ENCODE measurements at regions not wholly inside any gene's neighbourhood (a gene's known extent, or its start where the extent isn't known, plus 50 kb on each side); places are given as distances from the start of the nearest gene placed in this dataset.

DNA sequence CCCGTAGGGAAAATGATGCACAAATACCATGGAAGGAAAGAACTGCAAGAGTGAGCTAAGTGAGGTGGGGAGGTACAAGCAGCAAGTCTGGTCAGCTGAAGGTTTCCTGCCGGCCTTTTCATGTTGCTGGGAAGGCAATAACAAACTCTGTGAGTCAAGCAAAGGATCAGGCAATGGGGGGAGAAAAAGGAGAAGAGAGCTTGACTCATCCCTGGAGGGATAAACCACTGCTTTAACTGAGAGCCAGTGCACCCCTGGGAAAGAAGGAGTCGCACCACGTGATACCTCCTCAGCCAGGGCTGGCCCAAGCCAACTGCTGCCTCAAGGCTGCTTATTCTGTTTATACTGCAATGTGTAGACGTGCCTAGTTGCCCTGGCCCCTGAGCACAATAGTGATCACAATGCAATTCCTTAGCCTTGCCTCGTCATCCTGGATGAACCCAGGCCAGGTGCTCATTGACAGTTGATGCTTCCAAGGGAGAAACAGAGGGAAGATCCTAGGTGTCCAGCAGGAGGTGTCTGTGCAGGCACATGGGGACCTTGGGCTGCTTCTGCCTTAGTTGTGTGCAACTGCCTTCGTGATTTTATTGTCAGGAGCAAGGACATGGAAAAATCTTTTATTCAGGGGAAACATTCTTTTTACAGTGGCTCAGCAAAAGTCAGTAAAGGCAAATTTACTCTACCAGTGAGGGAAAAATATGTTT is 203.0 kb upstream of the TUT7 start:
- peak; percentile 97 for DNase-seq

DNA sequence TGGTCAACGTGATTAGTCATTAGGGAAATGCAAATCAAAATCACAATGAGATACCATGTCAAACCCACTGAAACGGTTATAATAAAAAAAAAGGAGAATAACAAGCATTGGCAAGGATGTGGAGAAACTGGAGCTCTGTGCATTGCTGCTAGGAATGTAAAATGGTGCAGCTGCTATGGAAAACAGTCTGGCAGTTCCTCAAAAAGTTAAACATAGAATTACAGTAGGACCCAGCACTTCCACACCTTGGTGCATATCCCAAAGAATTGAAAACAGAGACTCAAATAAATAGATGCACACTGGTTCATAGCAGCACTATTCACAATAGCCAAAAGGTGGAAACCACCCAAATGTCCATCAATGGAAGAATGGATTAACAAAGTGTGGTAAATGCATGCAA is 201.5 kb upstream of the TUT7 start:
- no peak for DNase-seq

DNA sequence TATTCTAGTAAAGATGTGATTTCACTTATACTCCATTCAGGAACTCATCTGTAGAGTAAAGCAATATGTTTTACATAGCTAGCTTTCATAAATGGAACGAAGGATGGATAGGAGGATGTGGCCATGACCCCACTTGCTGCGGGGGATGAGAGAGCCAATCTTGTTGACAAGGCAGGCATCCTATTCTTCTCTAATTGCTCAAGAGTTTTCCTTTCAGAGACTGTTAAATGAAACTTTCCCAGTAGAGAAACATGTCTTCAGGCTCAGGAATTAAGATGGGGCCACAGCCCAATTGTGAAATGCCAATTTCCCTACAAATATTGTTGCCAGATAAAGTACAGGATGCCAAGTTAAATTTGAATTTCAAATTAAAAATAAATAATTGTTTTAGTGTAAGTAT is 196.2 kb upstream of the TUT7 start:
- DNase-seq = peak; percentile 25

DNA sequence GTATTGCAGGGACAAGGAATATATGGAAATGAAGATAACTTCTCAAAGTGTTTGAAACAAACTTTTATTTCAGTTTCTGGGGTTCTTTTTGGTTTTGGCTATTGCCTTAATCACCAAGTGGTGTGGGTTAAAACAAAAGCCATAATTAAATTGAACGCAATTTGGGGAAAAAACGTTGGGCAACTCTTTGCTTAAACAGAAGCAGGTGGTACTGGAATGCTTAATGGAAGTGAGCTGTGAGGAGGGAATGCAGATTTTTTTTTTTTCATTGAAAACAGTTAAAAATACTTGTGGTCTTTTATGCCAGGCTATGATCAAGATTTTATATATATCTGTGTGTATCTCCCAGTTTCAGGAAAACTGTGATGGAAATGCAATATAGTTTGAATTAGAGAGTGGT is 195.7 kb upstream of the TUT7 start:
- DNase-seq = peak; percentile 69

DNA sequence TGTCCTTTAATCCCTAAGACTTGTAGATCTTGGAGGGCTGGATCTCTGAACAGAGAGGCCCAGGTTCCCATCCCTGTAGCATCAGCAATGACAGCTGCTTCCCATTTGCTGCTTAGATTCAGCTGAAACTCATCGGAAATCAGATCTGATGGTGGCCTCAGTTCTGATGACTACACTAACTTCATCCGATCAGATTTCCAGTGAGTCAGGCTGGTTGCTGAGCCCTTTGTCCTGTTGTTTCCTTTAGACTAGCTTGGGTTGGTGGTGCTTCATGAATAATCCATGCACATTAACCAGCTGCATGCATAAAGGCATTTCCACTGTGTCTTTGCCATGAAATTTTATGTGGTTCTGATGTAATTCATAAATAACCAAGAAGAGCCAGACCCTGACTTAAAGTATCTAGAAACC is 195.2 kb upstream of the TUT7 start:
- DNase-seq = peak; percentile 98

DNA sequence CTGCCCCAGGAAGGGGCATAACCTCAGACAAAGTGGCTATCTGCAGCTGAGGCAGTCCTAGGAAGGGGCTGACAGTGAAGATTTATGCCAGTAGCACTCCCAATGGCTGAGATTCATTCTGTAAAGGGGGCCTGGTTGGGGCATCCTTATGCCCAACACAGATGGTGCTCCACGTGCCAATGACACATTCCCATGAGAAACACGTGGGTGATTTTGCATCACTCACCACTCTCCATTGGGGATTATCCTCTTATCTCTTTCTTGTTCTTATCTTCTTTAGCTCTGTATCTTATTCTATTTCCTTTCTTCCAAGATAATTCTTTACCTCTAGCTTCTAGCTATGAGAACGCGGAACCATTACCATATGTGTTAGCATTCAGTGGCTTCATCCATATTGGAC is 194.0 kb upstream of the TUT7 start:
- no peak for DNase-seq

DNA sequence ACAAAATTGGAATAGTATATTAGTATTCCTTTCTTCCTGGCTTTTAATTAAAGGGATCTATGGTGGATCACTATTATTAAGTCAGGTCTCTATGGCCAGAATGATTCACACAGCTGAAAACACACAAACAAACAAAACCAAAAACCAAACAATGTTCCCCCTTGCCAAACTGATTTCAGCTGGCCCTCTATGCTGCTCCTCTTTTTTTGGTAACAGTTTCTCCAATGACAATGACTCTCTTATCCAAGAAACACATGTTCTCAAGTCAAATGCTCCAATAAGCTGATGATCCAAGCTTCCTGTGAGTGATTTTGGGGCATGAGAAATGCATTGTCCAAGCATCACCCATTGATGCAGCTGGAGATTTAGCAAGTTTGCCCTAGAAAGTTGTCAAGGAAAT is 193.4 kb upstream of the TUT7 start:
- DNase-seq = no peak

DNA sequence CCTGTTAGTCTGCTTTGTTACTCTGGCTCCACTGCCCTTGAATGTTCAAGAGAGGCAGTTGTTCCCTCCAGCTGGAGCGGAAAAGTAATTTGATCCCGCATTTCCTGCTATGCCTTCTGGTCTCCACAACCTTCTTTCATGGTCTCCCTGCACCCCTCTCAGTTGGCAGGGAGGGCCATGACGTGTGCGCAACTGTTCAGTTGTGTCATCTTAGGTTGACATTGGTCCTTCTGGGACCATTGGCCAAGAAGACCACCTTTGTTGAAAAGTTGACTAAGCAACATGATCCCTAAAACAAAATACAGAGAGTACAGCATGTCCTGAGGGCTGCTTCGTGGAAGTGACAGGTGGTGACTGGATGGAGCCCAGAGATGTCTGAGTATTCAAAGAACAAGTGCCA is 192.5 kb upstream of the TUT7 start:
- peak; percentile 11 for DNase-seq

DNA sequence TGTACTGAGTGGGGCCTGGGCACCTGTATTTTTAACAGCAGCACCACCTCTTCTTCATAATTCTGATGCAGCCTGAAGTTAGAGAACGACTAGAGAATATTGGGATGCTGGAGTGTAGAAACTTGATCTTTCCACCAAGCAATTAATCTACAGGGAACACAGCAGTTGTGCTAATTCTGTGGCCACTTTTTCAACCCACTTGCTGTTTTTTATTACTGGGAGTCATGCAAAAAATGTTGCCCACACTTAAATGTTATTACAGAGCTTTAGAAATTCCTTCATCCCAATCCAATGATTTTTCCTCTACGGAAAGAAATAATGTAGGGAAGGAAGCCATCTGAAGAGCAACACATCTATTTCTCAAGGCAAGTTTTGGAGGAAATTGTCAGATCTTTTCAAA is 190.9 kb upstream of the TUT7 start:
- DNase-seq = no peak

DNA sequence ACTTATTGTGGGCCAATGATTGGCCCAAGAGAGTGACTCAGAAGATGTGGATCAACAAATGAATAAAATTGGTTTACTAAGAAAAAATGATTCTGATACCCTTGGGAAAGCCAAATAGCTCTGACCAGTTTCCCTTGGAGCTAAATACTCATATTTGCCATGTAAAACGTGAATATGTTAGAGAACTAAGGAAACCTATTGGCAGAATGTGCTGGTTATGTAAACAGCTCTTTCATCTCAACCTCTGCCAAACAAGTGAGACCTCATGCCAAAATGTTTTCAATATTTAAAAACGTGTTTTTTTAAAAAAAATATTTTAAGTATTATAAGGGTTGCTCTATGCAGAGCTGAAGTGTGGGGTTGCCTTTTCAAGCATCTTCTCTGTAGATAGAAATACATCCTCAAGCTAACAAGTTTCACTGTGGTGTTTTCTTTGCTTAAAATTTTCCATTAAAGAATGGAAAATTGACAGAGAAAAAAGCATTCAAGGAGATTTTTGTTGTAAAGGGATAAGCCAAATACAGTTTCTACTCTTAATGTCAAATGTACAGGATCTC is 186.9 kb upstream of the TUT7 start:
- no peak for DNase-seq

DNA sequence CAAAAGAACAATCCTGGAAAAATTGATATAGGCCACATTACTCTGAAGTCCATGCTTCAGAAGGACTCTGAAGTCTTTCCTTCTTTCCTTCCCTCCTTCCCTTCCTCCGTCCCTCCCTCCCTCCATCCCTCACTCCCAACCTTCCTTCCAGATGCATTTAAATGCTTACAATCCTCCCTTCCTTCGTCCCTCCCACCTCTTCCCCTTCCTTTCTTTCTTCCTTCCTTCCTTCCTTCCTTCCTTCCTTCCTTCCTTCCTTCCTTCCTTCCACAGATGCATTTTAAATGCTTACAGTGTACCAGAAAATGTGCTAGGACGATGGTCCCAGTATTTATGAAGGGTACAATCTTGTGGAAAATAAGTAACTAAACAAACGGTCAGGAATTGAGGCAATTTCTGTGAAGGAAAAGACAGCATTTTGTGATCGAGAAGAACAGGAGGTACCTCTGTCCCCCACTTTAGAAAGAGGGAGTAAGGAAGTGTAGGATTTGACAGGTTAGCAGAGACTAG is 181.3 kb upstream of the TUT7 start:
- no peak for DNase-seq

DNA sequence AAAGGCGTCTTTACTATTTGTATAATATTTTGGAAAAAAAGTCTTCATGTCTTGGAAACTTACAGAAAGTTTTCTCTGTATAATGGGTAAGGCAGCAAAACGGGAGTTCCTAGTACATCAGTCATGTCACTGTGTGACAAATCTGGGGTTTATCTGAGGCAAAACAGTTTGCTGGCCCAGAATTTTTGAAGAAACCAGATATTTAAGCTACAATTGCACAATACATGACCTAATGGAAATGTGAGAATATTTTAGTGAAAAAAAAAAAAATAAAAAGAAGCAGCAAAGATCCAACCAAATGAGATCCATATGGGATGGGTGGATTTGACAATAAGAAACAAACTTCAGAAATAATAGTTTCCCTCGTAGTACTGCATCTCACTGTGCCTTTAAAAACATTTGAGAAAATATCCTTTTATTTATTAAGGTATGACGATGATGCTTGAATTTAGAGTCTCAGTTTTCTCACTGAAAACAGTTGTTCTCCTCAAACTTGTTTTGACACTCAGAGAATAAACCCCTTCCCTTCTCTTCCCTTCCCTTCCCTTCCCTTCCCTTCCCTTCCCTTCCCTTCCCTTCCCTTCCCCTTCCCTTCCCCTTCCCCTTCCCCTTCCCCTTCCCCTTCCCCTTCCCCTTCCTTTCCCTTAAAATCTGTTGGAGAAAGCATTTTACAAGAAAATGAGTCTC is 180.5 kb upstream of the TUT7 start:
- DNase-seq = peak; percentile 75

DNA sequence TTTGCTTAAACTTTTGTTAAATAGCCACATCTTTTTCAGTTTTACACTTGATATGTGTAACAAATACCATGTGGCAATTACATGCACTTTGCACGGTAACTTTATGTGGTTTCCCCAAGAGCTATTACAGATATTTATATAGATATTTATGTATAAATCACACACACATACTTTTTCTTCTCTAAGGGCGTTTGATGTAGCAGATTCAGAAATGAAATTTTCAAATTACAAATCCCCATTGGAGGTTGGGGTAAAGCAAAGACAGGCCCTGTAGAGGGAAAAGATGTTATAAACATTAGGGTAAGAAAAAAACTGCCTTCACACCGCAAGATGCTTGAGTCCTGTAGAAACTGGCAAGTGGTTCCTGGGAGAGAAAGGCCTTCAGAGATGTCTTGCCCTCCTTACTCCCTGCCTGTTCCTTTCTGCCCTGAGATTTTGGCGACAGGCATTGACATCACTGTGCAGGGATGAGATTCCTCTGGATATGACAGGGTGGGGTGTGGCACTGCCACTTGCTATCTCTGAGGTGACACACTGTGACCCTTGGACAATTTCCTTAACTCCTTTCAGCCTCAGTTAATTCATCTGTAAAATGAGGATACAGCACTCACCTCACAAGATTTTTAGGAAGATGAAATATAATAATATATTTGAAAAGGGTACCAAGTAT is 177.9 kb upstream of the TUT7 start:
- no peak for DNase-seq

DNA sequence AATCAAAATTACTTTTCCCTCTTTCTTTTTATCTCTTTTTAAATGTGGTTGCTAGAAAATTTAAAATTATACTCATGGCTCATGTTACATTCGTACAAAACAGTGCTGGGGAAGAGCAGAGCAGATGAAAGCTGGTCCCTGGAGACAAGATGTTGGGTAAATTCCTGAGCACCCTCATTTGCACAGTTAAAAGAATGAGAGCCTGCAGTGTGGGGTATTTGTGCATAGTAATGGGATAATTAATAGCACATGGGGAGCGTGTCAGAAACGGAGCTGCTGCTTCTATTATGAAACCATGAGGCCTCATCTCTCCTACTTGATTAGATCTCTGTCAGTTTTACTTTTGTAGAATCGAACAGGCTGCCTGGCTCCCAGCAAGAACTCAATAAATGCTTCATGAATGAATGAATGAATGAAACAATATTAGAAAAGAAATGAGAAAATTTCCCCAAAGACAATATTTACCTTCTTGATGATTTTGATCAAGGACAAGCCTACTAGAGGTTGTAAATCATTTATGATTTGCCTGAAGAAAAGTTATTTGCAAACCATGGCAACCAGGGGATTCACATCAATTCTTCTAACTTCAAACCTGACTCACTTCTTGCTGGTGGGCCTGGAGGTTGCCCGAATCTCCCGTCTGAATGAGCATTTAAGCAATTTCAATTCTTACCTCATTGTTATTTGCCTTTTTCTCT is 177.2 kb upstream of the TUT7 start:
- no peak for DNase-seq

DNA sequence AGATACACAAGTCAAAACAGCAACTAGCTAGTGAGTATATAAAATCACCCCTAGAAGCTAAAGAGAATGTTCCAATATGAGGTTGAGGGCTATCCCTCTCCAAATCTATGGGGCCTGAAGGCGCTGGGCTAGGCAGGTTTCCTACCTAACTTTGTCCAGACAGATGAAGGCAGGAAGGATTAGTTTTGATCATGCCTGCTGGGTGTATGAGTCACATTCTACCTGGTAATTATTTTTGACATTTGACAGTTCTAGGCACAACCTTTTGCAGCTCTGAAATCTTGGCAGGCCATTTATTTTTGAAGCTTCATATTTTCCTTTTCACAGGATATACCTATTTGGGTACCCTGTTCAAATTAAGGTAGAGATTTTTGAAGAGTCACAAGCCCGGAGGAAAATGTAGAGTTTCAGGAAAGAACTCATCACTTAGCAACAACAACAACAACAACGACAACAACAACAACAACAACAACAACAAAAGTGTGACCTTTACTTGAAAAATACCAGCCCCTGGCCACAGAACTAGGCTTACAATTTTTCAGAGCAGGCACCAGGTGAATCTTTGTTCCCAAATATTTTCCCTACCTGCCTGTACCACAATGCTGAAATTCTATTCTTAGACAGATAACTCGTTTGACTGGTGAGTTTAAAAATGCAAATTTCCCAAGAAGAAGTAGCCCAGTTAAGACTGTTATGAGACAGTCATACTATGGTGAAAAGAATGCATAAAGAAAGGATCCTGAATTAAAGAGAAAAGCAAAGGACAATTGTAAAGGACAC is 175.5 kb upstream of the TUT7 start:
- DNase-seq = no peak

DNA sequence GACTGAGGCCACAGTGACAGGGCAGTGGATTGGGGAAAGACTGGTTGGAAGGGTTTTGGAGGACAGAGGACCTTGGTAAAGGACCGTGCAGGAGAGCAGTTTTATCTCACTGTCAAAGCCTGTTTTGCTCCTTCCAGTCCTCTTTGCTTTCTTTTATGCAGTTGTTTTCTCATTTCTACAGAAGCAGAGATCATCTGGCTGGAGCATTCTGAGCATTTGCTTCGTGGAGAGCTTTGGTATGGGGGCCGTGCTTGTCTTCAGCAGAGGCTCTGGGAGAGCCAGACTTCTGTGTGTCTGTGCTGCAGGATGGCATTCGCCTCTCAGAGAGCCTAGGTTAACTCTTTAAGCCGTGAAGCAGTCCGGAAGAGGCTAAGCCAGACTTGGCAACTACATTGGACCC is 171.8 kb upstream of the TUT7 start:
- DNase-seq = no peak

DNA sequence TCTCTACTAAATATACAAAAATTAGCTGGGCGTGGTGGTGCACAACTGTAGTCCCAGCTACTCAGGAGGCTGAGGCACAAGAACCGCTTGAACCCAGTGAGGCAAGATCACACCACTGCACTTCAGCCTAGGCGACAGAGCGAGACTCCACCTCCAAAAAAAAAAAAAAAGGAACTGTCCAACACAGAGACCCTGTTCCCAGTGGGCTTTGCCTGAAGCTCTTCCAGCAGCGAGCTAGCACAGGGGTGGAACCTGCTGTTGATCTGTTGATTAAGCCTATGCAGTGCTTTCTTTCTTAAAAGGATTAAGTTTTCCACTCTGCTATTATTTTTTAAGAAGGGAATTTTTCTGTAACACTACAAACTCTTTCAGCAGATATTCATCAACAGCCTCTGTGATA is 171.0 kb upstream of the TUT7 start:
- DNase-seq = no peak

DNA sequence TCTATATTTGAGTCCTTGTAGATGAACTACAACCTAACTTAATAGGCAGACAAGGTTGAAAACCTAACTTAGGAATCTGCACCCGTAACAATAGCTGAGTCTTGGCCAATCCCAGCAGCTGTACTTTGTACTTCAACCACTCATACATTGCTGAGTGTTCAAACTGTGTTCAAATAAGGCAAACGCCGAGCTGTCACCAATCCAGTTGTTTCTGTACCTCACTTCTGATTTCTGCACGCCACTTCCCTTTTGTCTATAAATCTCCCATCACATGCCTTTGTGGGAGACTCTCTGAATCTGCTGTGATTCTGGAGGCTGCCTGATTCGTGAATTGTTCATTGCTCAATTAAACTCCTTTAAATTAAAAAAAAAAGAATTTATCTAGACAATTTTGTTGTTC is 167.8 kb upstream of the TUT7 start:
- DNase-seq = no peak

DNA sequence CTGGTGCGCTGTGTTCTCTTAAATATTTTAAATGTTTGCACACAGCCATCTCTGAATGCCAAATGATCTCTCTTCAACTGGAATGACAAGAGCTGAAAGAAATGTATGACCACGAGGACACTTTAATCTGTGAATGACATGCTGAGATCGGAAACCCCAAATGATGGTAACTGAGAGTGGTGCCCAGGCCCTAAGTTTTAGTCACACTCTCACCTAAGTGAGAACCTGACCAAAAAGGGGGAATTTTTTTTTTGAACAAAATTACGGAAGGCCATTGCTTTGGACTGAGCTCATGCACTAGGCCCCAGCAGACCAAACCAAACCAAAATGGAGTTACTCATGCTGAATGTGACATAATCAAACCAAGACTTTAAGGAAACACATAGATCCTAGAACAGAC is 167.1 kb upstream of the TUT7 start:
- no peak for DNase-seq

DNA sequence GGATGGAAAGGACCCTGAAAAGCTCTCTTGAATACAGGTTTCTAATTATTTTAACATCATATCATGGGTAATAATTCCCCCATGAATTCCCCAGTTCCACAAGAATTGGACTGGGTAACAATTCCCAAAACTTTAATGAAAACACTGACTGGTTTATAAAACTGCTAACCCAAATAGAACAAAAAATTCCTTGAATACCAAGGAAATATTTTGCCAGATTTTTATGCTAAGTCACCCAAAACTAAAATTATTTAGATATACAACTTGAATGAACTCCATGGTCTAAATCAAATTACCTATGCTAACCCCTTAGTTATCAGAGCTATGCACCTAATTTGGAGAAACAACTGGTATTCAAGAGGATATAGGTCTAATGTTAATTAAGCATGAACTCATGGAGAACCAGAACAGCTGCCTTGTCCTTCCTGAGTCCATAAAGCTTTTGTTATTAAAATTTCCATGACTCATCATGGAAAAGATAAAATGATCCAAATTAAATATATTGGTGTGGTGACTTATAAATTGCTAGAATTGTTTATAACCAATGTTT is 164.9 kb upstream of the TUT7 start:
- no peak for DNase-seq

DNA sequence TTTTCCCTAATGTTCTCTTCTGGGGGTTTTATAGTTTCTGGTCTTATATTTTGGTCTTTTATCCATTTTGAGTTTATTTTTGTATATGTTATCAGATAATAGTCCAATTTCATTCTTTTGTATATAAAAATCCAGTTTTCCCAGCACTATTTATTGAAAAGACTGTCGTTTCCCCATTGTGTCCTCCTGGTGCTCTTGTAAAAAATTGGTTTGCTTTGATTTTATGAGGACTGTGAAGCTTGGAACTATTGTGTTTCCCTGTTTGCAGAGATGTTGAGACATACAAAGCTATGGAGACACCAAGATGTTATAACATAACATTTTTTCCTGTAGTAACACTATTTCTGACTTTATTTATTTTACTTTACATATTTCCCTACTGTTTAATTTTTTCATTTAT is 163.3 kb upstream of the TUT7 start:
- no peak for DNase-seq

DNA sequence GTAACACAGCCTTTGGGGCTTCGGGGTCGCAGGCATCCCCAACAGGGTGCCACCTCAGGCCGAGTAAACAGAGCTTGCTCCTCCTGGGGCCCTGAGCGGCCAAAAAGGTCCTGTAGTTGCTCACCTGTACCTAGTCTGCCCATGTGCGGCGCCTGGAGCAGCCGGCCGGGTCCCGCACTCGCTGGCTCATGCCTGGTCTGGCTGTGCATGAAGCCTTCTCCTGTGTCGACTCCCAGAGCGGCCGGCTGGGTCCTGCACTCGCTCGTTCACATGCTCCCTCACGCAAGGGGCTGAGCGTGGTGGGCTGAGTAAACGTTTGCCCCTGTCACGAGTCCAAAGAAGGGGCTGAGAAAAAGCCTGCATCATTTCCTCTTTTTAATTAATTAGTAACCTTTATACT is 162.4 kb upstream of the TUT7 start:
- DNase-seq = no peak
